CD4-positive, alpha-beta T cell treated with Interleukin-4 for 1 hour (primary cell): ENCODE measurements at regions not wholly inside any gene's neighbourhood (a gene's known extent, or its start where the extent isn't known, plus 50 kb on each side); places are given as distances from the start of the nearest gene placed in this dataset.

ENCODE experiments used
- DNase-seq, 2 donors: peaks; one replicate each; pipeline ENCODE4 v3.0.0-alpha.2; 2020 to 2022

DNA sequence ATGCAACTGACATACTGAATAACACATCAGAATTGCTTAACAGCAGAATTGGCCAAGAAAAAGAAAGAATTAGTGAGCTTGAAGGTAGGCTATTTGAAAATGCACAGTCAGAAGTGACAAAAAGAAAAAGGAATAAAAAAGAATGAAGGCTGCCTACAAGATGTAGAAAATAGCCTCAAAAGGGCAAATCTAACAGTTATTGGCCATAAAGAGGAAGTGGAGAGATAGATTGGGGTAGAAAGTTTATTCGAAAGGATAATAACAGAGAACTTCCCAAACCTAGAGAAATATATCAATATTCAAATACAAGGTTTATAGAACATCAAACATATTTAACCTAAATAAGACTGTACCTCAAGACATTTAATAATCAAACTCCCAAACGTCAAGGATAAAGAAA lies 67.5 kb downstream of the ATP6V1G3 start:
- DNase-seq: no peak

DNA sequence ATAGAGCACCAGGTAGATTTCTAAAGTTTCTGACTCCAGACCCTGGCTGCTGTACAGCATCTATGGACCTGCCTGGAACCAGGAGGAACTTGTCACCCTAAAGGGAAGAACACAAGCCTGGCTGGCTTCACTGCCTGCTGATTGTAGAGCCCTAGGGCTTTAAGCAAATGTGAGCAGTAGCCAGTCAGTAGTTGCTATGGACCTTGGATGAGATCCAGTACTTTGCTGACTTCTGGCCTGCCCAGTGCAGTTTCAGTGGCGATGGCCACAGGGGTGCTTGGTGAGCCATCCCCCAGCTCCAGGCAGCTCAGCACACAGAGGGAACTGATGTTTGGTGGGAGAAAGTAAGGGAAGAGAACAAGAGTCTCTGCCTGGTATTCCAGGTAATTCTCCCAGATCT lies 68.4 kb downstream of the ATP6V1G3 start:
- no peak for DNase-seq

DNA sequence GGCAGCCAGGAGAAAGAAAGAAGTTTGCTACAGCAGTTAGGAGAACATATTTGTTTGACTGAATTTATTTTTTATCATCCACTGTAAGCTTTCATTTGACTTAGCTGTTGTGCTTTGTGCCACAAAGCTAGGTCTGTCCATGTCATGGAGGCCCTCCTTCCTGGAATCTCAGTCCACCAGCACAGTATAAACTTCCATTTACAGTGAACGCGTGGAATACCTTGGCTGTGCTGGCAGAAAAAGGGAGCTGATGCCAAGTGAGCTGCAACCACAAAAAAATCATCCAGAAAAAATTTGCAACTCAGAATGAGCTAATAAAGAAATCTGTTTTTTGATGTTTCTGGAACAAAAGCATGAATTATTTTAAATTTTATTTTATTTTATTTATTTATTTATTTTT lies 72.6 kb downstream of the ATP6V1G3 start:
- no peak for DNase-seq

DNA sequence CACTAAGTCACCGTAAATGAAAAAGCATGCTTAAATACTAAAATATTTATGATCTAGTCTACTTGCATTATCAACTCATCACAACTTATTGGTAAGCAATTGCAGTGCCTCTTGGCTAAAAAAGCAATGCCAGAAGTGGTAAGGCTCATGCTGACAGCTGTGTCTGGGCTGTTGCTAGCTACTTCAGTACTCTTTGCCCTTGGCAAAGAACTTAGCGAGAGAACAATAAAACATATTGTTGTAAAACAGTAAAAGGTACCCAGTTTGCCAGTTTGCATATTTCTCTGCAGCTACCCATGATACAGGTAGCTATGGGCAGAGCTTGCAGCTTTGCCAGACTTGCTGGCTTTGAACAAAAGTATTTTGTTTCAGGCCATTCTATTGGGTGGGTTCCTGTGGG lies 73.1 kb downstream of the ATP6V1G3 start:
- DNase-seq: no peak

DNA sequence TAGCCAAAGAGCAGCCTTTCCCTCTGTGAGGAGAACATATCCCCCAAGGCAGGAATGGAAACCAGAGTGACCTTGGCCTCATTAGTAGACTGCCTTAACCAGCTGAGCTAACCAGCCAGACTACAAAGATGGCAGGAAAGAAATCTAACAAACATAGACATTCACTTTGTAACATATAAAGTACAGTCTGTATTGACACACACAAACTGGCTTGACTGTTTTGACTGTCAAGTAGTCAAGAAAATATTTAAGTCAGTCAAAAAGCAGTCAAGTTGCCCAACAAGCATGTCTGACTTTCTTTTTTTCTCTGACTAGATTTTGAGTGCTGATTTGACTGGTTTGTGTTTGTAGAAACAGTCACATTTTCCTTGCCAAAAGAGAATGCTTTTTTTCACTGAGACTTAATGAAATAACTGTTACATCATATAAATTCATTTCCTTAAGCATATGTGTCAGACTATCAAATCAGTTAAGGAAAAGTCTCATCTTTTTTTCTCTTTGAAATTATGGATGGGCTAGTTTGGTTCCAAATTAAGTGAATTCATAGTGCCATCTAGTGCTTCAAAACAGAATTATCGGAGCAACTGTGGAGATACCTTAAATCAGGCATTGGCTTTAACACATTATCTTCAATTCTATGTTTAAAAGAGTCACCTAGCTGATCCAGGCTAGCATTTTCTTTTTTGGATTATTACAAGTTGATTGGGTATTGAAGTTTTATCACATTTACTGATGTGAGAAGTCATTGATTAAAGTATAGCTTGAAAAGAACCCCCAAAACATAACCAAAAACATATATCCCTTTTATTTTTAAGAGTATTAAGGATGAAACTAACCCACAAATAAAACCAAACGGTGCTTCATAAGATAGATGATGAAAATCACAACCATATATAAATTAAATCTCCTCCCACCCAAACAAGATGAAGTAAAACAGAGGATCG lies 75.0 kb downstream of the ATP6V1G3 start:
- peak in 1 of 2 donors; percentile 61 for DNase-seq

DNA sequence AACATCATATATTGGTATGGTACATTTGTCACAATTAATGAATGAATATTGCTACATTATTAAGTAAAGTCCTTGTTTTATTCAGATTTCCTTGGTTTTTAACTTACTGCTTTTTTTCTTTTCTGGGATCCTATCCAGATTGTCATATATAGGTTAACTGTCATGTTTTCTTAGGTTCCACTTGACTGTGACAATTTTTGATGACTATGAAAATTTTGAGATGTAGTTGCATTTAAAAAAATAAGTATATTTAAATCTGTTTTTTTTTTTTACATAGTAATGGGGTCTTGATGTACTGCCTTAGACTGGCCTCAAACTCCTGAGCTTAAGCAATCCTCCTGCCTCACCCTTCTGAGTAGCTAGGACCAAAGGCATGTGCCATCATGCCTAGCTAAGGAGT lies 76.8 kb downstream of the ATP6V1G3 start:
- DNase-seq: no peak

DNA sequence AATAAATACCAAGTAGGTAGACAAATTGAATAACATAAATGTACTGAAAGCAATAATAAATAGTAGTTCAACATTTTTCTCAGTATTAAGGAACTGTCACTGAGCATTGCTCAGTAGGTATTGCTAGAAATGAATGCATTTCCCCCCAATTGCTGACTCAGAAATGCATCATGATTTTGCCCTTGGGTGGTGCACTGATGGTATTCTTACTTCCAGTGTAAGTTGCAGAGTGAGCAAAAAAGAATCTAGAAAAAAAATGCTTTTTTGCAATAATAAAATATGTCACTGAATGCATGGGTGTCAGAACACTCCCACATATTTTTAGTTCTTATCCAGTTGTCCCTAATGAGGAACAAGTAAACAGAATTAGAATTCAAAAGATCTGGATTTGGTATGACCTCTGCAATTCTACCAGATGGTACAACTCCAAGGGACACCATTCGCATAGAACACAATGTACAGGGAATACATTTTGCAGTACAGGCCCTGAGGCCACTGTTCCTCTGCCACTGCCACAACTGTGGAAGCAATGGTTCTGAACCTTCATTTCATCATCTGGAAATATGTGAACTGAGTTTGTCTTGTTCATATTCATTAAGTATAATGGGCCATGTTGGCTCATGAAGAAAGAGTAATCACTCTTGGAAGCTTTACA lies 78.0 kb downstream of the ATP6V1G3 start:
- no peak for DNase-seq

DNA sequence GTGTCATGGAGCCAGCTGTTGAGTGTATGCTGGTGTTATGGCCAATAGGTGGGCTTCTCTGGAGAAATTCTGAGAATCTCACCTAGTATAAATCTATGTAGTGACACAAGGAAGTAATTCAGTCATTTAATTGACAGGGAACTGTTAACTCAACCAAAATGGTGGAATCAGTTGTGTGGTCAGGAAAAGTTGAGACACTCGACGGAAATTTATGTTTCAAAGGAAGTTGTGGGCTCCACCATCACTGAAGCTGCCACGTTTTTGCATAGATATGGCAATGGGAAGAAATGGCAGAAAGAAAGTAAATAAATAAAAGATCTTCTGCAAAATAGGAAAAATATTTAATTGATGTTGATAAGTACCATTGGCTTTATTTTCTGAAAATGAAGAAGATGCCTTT lies 84.5 kb downstream of the ATP6V1G3 start:
- no peak for DNase-seq

DNA sequence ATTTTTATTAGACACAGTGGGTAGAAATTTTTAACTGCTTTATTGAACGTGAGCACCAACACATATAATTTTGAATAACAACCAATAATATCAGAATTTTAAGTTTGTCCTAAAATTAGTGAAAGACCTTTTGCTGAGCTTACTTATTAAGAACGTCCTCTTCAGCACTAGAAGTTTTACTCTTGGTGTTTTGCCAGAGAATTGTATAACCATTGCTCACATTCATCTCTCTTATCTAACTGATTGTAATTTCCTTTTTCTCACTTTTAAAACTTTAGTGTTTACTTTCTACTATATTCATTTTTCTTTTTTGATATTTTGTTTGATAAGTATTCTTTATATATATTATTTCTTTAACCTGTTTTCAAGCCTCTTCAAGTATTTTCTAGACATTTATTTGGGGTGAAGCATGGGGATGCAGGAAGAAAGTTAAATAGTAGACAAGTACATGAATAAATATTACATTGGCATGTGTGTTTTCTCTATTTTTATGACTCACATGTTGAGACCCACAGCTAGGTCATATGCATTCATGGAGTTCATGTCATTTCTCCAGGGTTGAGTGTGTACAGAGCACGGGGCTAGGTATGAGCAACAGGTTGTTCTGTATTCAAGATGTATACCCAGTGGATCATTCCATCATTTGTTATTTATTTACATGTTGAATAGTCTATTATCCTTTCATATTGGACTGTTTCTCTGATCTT lies 90.6 kb downstream of the ATP6V1G3 start:
- no peak for DNase-seq

DNA sequence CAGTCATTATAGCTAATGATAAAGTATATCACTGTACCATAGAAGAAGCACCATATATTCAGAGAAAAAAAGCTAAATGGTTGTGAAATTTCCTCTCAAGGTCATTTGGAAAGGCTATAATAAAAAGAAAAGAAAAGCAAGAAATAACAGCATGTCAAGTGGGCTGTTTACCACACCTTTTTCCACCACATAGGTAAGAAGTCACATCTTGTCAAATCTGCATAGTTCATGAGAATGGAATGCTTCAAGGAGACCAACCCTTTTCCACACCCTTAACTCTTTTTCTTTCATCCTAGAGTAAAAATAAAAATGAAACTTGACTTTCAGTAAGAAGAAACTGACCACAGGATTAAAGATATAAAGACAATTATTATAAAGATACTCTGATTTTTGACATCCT lies 91.2 kb downstream of the ATP6V1G3 start:
- DNase-seq: no peak

DNA sequence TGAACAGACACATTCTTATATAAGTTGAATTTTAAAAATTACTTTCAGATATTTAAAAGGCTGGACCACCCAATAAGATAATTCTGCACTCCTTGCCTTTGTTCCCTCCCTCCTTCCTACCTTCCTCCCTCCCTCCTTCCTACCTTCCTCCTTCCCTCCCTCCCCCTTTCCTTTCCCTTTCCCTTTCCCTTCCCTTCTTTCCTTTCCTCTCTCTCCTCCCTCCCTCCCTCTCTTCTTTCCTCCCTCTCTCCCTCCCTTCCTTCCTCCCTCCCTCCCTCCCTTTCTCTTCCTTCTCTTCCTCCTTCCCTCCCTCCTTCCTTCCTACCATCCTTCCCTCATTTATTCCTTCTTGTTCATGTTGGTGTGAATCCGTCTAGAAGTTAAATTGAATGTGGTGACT lies 93.0 kb downstream of the ATP6V1G3 start:
- no peak for DNase-seq

DNA sequence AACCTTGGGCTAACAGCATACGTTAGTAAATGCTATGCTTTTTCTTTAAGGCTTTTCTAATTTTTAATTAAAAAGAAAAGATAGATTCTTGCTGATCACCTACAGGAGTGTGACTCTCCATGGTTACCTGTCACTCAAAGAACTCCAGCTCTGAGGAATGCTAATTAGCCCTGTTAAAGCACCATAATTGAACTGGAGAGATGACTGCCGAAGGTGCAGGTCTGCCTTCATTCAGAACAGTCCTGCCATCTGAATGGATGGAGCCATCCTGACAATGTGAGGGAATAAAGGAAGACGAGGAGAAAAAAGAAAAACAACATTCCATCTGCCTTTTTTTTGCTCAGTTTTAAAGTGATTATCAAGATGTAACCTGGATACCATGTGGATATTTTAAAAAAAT lies 94.6 kb downstream of the ATP6V1G3 start:
- DNase-seq: no peak

DNA sequence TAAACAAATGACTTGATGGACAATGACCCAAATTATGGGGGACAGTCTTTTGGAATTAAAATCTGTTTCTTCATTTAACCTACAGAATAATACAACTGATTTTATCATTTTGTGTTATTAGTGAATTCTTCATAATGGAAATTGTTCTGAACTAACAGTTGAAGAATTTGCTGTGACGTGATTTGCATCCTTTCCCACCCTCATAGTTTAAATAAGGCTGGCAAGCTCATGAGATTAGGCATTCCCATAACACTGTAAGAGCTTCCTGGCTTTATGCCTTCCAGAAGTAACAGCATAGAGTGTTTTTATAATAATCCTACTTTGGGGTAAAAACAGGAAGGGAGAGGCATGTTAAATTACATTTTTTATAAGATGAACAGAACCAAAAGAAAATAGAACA lies 95.7 kb downstream of the ATP6V1G3 start:
- DNase-seq: no peak

DNA sequence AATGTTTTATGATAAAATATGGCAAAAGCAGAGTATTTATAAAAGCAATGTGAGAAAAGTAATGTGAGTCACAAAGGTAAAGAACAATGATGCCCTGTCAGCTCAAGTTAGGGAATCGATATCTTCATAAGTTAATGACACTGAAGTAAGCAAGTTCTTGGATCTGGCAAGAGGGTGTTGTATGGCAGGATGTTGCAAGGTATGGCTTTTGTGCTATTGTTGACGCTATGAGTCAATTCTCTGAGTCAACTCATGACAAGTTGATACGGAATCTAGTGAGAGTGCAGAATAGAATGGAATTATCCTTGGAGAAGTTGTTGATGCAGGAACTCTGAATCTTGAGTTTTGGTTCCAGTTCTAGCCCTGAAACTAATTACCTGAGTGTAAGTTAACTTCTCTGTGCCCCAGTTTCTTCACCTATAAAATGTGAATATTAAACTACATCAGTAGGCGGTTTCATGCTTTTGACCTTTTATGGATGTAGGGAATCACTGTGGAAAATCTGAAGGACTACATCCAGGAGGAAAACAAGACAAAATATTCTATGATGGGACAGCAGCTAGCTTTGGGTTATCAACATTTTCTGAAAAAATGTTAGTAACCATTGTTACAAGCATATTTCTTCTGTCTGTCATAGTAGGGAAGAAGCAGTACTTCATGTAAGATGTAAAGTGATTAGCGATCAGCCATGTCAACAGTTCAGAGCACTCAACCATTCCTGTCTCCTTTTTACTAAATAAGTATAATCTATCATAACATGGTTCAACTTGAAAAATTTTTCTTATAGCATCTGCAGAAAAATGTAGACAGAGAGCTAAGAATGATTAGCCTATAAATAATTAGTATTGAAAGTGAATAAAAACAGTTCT lies 96.9 kb downstream of the ATP6V1G3 start:
- no peak for DNase-seq

DNA sequence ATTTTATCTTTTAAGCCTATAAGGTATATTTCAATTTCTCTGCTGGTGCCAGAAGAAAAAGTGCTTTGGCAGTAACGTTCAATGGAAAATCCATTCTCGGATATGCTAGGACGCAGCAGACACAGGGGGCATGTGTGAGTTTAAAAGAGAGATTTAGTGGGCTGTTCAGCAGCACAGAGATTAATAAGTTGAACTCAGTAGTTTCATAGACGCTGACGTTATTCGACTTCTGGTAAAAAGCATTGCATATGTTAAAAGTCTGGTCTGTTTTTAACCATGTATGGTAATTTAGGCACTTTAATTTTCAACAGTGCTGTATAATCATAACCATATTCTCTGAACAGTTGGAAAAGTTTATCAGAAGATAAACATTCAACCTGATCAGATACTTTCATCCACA lies 99.6 kb downstream of the ATP6V1G3 start:
- DNase-seq: no peak

DNA sequence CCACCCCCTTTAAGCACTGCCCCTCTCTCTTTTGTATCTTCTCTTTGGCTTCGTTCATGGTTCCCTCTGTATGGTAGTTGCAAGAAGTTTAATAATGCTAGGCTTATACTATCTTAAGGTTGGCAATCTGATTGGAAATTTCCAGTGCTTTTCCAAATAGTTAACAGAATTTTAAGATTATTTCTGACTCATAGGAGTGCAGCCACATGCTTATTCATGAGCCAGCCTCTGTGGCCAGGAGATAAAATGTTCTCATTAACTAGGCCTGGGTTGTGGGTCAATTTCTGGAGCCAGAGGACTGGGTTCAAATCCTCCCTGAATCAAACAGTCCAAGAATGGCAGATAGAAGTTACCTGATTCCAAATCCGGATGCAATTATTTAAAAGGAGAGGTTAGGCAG lies 103.1 kb downstream of the ATP6V1G3 start:
- no peak for DNase-seq

DNA sequence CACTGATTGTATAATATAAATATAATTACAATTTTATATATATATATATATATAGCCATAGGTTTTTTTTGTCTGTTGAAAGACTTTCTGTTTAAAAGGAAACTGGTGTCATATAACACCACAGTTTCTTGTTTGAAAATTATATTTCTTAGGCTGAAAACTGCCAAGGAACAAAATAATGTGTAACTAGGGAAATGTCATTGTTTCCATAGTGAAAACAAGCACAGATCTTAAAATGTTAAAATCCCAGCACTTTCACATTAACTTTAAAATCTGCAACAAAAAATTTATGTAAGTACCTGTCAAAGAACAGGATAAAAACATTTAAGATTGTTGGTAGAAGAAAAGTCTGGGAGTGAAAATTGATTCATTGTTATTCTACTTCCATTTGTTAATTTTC lies 104.2 kb downstream of the ATP6V1G3 start:
- no peak for DNase-seq

DNA sequence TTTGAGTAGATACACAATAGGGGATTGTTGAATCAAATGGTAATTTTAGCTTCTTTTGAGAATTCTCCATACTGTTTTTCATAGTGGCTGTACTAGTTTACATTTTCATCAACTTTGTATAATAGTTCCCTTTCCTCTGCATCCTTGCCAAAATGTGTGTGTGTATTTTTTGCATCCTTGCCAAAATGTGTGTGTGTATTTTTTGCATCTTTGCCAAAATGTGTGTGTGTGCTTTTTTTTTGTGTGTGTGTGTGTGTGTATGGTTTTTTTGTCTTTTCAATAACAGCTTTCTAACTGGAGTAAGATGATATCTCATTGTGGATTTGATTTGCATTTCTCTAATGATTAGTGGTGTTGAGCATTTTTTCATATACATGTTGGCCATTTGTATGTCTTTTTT lies 105.4 kb downstream of the ATP6V1G3 start:
- no peak for DNase-seq

DNA sequence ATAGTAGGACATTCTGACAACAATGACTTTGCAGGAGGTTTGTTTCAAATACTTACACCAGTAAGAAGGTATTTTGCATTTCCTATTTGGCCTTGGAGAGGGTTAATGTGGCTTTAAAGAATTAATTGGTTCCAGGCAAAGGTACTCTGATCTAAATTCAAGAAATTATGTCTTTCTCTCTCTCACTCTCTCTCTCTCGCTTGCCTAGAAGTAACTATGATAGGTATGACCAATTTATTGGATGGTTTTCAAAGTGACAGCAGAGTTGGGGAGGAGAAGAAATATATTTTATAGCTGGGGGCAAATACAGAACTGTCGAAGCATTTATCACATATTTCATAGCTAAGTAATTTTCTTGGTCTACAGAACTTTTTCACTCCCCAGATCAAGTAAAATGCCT lies 116.0 kb downstream of the ATP6V1G3 start:
- no peak for DNase-seq

DNA sequence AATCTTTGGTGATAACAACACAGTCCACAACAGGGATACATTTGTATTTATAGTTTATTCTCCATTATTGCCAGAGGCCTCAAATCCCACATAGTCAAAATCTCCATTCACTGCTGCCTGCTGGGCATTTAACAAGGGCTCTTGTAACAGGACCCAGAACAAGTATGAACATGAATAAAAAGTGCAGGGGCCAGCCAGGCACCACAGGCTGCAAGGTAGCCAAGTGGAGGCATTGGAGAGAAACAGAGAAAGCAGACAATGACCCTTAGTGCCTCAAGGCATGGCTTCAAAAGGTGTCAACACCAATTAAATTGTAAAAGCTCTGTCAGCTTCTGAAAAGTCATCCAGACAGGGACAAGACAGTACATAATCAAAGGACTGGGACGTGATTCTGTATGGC lies 116.8 kb downstream of the ATP6V1G3 start:
- DNase-seq: no peak

DNA sequence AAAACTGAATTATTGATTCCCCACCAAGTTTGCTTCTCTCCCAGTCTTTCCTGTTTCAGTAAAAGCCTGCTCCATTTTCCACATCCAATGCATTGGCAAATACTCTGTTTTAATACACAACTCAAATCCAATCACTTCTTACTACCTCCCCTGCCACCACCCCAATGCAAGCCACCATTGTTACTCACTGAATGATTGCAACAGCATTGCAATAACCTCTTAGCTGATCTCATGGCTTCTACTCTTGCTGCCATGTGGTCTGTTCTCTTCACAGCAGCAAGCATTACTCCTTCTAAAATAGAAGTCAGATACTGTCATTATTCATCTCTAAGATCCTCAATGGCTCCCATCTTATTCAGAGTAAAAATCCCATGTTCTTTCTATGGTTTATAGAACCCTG lies 123.4 kb downstream of the ATP6V1G3 start:
- DNase-seq: no peak

DNA sequence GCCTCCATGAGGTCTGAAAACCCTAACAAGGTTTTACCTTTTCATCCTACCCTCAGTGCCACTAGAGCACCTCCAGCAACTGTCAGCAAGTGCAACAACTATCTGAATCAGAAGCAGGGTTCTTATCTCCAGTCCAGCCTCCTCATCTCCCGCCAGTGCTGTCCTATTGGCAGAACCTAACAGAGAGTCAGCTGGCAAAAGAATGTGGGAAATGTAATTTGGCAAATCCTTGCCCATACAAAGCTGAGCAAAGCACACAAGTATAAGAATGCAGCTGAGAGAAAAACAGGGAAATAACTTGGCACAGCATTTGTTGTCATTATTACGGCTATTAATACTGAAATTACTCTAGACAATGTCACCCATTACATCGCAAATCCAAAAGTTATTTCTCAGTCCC lies 124.2 kb downstream of the ATP6V1G3 start:
- DNase-seq: no peak

DNA sequence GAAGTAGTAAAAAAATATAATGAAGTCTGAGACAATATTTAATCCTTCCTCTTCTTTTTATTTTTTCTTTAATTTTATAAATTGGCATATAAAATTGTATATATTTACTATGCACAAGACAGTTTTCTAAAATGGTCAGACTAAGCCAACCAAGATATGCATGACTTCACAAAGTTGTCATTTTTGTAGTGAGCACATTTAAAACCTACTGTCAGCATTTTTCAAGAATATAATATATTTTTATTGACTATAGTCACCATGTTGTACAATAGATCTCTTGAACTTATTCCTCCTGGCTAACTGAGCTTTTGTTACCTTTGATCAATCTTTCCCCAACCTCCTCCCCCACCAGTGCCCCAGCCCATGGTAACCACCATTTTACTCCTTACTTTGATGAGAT lies 129.2 kb downstream of the ATP6V1G3 start:
- no peak for DNase-seq
